HEK293 (cell line): ENCODE measurements at regions not wholly inside any gene's neighbourhood (a gene's known extent, or its start where the extent isn't known, plus 50 kb on each side); places are given as distances from the start of the nearest gene placed in this dataset.
"Not testable (repeated sequence)": the region's sequence is repeated elsewhere in the genome, so short reads cannot be mapped to it uniquely, and the experiment has no call there.

ENCODE experiments used
- CTCF ChIA-PET: fragments of 350-600 bp; formaldehyde crosslinking; extraction: SDS; loops from one replicate; lab custom pipeline; 2021; ENCODE audit warnings: antibody characterized with exemption; lab: Yijun Ruan, JAX
- POLR2A ChIA-PET: fragments of 300-600 bp; formaldehyde crosslinking; extraction: SDS; loops from one replicate; lab custom pipeline; 2020; ENCODE audit warnings: antibody characterized with exemption, inconsistent platforms; lab: Yijun Ruan, JAX
- H3K27ac ChIP-seq: fragments of 200-500 bp; sonication (Bioruptor generic); 2 replicates; pipeline ENCODE4 v1.5.1; 2014; ENCODE audit warnings: low read depth, low read length, control low read depth, inconsistent platforms; ENCODE audit errors: extremely low read depth
- H3K36me3 ChIP-seq, 2 experiments: fragments of 200-500 bp in 1 of 2; sonication (Bioruptor generic) in 1 of 2; 1 replicate in 1 of 2; 2 replicates in 1 of 2; pipeline ENCODE4 v1.5.1; 2014 to 2017; ENCODE audit warnings: inconsistent platforms in 2 of 2, low read length in 2 of 2; ENCODE audit not compliant: control insufficient read depth in 2 of 2, insufficient read depth in 1 of 2
- H3K4me1 ChIP-seq: fragments of 200-500 bp; sonication (Bioruptor generic); 2 replicates; pipeline ENCODE4 v1.5.1; 2014; ENCODE audit warnings: mild to moderate bottlenecking, low read length, inconsistent platforms; ENCODE audit not compliant: control insufficient read depth, insufficient read depth
- H3K4me3 ChIP-seq: 2 replicates; pipeline ENCODE4 v1.5.1; 2011; ENCODE audit warnings: low read depth, mild to moderate bottlenecking, control low read depth, low read length, moderate library complexity
- H3K9me3 ChIP-seq: fragments of 200-500 bp; sonication (Bioruptor generic); 2 replicates; pipeline ENCODE4 v1.5.1; 2014; ENCODE audit warnings: low read depth, low read length, inconsistent platforms; ENCODE audit not compliant: control insufficient read depth, insufficient read depth
- GLI2 ChIP-seq: fragments of 450-650 bp; formaldehyde crosslinking; IDR thresholded peaks from 2 replicates; pipeline ENCODE4; 2017; ENCODE audit warnings: missing biosample characterization, missing genetic modification characterization, low read depth, borderline replicate concordance
- GLIS2 ChIP-seq: fragments of 450-650 bp; formaldehyde crosslinking; IDR thresholded peaks from 2 replicates; pipeline ENCODE4 v1.5.1; 2016; ENCODE audit warnings: missing biosample characterization, missing genetic modification characterization
- HOXC10 ChIP-seq: sonication (generic); formaldehyde crosslinking; IDR thresholded peaks from 2 replicates; pipeline ENCODE4 v1.8.1; 2023; ENCODE audit warnings: mild to moderate bottlenecking, missing genetic modification reagents
- OSR2 ChIP-seq: fragments of 450-650 bp; formaldehyde crosslinking; IDR thresholded peaks from 2 replicates; pipeline ENCODE4 v1.5.1; 2016; ENCODE audit warnings: missing biosample characterization, missing genetic modification characterization
- PRDM10 ChIP-seq: fragments of 450-650 bp; formaldehyde crosslinking; IDR thresholded peaks from 2 replicates; pipeline ENCODE4 v1.5.1; 2016; ENCODE audit warnings: missing biosample characterization, missing genetic modification characterization
- ZBTB11 ChIP-seq: fragments of 450-650 bp; formaldehyde crosslinking; conservative IDR thresholded peaks from 2 replicates; pipeline ENCODE4 v1.5.1; 2016; ENCODE audit warnings: low read depth, missing biosample characterization, missing genetic modification characterization
- ZBTB20 ChIP-seq: fragments of 450-650 bp; formaldehyde crosslinking; IDR thresholded peaks from 2 replicates; pipeline ENCODE4 v1.5.1; 2016; ENCODE audit warnings: missing biosample characterization, missing genetic modification characterization
- ZIC2 ChIP-seq: fragments of 450-650 bp; formaldehyde crosslinking; IDR thresholded peaks from 2 replicates; pipeline ENCODE4 v1.5.1; 2016; ENCODE audit warnings: missing biosample characterization, missing genetic modification characterization
- ZNF184 ChIP-seq: fragments of 450-650 bp; IDR thresholded peaks from 2 replicates; pipeline ENCODE4 v1.5.1; 2018; ENCODE audit warnings: missing biosample characterization, mild to moderate bottlenecking, missing genetic modification characterization
- ZNF223 ChIP-seq: fragments of 450-650 bp; formaldehyde crosslinking; IDR thresholded peaks from 2 replicates; pipeline ENCODE4 v1.5.1; 2016; ENCODE audit warnings: missing biosample characterization, missing genetic modification characterization
- ZNF366 ChIP-seq: fragments of 450-650 bp; formaldehyde crosslinking; conservative IDR thresholded peaks from 2 replicates; pipeline ENCODE4 v1.5.1; 2016; ENCODE audit warnings: missing biosample characterization, missing genetic modification characterization
- ZNF473 ChIP-seq: fragments of 450-650 bp; formaldehyde crosslinking; IDR thresholded peaks from 2 replicates; pipeline ENCODE4 v1.5.1; 2017; ENCODE audit warnings: missing biosample characterization, missing genetic modification characterization
- ZNF544 ChIP-seq: fragments of 450-650 bp; formaldehyde crosslinking; IDR thresholded peaks from 2 replicates; pipeline ENCODE4 v1.5.0; 2017; ENCODE audit warnings: missing biosample characterization, missing genetic modification characterization
- ZNF76 ChIP-seq: fragments of 450-650 bp; formaldehyde crosslinking; IDR thresholded peaks from 2 replicates; pipeline ENCODE4; 2016; ENCODE audit warnings: low read depth, missing biosample characterization, missing genetic modification characterization, borderline replicate concordance
- ZNF792 ChIP-seq: fragments of 450-650 bp; formaldehyde crosslinking; IDR thresholded peaks from 2 replicates; pipeline ENCODE4 v1.5.1; 2016; ENCODE audit warnings: missing biosample characterization, missing genetic modification characterization
- ZNF843 ChIP-seq: fragments of 450-650 bp; formaldehyde crosslinking; IDR thresholded peaks from 2 replicates; pipeline ENCODE4 v1.5.1; 2016; ENCODE audit warnings: missing biosample characterization, missing genetic modification characterization
- ZSCAN23 ChIP-seq: fragments of 450-650 bp; formaldehyde crosslinking; IDR thresholded peaks from 2 replicates; pipeline ENCODE4 v1.5.1; 2016; ENCODE audit warnings: missing biosample characterization, missing genetic modification characterization
- TF ChIP-seq, protein P1 (sequence below): fragments of 450-650 bp; formaldehyde crosslinking; IDR thresholded peaks from 2 replicates; pipeline ENCODE4 v1.5.1; 2017; ENCODE audit warnings: missing biosample characterization, missing genetic modification characterization

- no peaks in the 10 kb centered on the region for H3K4me1 ChIP-seq
- no peak overlapping the region for H3K4me3 ChIP-seq
- no peak overlapping the region for H3K27ac ChIP-seq
- H3K36me3 ChIP-seq, result no peaks in the 10 kb centered on the region
- H3K9me3 ChIP-seq, result no peaks in the 10 kb centered on the region
- TF ChIP-seq ZNF473 (tag by site-specific recombination) (no peak), ZBTB11 (tag by site-specific recombination) (no peak), ZBTB20 (tag by site-specific recombination) (no peak)
- ChIA-PET CTCF (no interaction called here), POLR2A (no interaction called here)
Measured at GRCh38 chr12:94916663-94917062, 86.8 kb downstream of the NDUFA12 start.

DNA sequence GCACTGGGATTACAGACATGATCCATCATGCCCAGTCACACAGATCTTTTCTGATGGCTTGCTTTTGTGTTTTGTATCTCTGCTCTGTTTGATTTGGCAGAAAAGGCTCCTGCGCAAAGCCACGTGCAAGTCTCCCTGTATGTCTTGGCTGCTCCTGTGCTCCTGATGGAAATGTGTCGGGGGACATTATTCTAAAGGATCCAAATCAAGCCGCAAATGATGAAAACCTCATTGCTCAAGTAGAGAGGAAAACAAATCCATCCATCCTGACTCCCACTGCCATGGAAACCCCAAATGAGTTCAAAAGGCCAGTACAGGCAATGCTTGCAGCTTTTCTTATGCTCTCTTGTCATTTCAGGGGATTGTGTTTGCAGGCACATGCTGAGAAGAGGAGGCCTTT, 93.8 kb downstream of the NDUFA12 start:
- Histone ChIP-seq H3K36me3 (no peaks in the 10 kb centered on the region), H3K9me3 (no peaks in the 10 kb centered on the region), H3K4me3 (no peak overlapping the region), H3K4me1 (no peaks in the 10 kb centered on the region), H3K27ac (no peak overlapping the region)
- POLR2A ChIA-PET, result no interaction called here
- TF ChIP-seq ZNF843, result no peak
- TF ChIP-seq ZNF184 (tag by site-specific recombination), result no peak
- TF ChIP-seq PRDM10 (tag by site-specific recombination), result no peak
- TF ChIP-seq, protein P1, sequence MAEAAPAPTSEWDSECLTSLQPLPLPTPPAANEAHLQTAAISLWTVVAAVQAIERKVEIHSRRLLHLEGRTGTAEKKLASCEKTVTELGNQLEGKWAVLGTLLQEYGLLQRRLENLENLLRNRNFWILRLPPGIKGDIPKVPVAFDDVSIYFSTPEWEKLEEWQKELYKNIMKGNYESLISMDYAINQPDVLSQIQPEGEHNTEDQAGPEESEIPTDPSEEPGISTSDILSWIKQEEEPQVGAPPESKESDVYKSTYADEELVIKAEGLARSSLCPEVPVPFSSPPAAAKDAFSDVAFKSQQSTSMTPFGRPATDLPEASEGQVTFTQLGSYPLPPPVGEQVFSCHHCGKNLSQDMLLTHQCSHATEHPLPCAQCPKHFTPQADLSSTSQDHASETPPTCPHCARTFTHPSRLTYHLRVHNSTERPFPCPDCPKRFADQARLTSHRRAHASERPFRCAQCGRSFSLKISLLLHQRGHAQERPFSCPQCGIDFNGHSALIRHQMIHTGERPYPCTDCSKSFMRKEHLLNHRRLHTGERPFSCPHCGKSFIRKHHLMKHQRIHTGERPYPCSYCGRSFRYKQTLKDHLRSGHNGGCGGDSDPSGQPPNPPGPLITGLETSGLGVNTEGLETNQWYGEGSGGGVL (tag by site-specific recombination), result no peak
- CTCF ChIA-PET, result interaction anchor here (0.5 kb wide), 1 partner anchor 754 kb away, joined by 3 read pairs; no protein-coding TSS in a partner anchor

GRCh38 chr12:94905749-94906148, 97.7 kb downstream of the NDUFA12 start:
- CTCF ChIA-PET, H3K4me1 ChIP-seq: not testable (repeated sequence)

DNA sequence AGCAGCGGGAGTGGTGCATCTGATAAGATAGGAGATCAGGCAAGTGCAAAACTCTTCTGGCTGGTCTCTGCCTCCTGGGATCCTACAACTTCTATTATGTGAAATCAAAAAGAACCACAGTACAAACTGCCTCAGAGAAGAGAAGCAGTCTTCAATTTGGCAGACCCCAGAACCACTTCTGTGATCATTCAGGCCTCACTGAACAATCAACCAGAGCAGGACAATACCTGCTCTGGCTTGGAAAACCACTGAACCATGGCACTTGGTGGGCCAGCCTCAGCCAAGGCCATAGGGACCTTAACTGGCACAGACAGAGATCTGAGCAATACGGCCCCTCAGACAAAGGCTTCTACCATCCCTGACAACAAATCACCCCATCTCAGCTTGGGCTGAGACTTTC, 103.0 kb downstream of the NDUFA12 start:
- no peaks in the 10 kb centered on the region for H3K9me3 ChIP-seq
- ChIA-PET POLR2A (no interaction called here), CTCF (no interaction called here)
- H3K36me3 ChIP-seq, result no peaks in the 10 kb centered on the region
- H3K27ac ChIP-seq, result no peak overlapping the region
- H3K4me3 ChIP-seq, result no peak overlapping the region
- no peaks in the 10 kb centered on the region for H3K4me1 ChIP-seq
- TF ChIP-seq ZNF544 (tag by site-specific recombination) (no peak), HOXC10 (CRISPR knock-in tag) (no peak), ZNF223 (no peak), ZNF792 (tag by site-specific recombination) (no peak), OSR2 (tag by site-specific recombination) (no peak), ZIC2 (tag by site-specific recombination) (no peak), GLIS2 (tag by site-specific recombination) (no peak), ZSCAN23 (tag by site-specific recombination) (no peak), ZNF76 (tag by site-specific recombination) (no peak), GLI2 (tag by site-specific recombination) (no peak), ZNF366 (tag by site-specific recombination) (no peak)
- TF ChIP-seq, all 188 proteins: peak for 0

More at GRCh38 chr12:94905749-94906148, 97.7 kb downstream of the NDUFA12 start:
- H3K27ac ChIP-seq, H3K4me3 ChIP-seq, H3K9me3 ChIP-seq, H3K36me3 ChIP-seq, POLR2A ChIA-PET: not testable (repeated sequence)
